Activated CD4-positive, alpha-beta T cell treated with anti-CD3 and anti-CD28 coated beads for 48 hours (primary cell): ENCODE measurements at regions not wholly inside any gene's neighbourhood (a gene's known extent, or its start where the extent isn't known, plus 50 kb on each side); places are given as distances from the start of the nearest gene placed in this dataset.
"Not testable (repeated sequence)": the region's sequence is repeated elsewhere in the genome, so short reads cannot be mapped to it uniquely, and the experiment has no call there.

Source experiments
- DNase-seq: peaks from one replicate; pipeline ENCODE4 v3.0.0-alpha.2; 2020

DNA sequence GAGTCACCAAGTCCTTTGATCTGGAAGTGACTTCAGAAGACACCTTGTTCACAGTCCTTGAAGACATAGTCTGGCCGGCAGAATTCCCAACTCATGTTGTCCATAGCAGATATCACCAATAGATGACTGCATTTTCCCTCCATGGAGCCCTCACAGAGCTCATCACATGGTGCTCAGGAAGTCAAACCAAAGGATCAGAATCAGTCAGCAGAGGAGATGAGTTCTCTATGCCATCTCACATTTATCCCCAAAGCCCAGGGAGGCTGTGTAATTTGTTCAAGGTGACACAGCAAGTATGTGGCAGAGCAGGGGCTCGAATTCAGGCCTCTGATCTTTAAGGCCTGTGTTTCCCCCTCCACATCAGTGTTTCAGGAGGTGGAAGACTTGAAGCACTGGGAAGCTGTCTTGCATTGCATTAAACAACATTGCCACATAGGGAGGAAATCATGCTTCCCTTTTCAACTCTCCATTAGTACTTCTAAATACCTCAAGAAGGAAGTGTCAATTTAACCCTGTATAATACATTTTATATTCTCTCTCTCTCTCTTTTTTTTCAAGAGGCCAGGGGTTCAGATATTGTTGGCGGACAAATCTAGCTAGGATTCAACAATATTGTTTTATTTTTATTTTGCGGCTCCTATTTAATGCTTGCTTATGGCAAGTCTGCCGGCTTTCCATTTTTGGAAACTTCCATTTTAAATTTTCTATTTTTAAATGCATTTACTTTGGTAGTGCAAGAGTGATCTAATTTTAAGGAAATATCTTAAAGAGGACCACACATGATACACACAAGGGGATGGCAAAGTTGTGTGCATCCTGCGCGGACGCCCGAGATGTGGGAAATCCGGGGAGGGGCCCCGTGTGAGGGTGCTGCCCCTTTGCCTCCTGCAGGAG lies 61.9 kb downstream of the NPIPB5 start:
- not testable (repeated sequence) for DNase-seq

DNA sequence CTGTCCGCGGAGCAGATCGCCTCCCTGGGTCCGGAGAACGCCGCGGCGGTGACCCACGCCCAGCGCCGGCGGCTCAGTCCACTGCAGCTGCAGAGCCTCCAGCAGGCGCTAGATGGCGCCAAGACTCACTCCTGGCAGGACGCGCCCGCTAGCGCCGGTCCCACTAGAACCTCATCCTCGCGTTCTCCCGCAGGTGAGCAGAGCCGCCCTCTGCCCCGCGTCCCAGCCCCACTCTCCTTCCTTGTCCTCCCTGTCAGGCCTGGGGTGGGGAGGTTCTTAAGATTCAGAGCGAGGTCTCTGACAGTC lies 62.5 kb downstream of the NPIPB5 start:
- not testable (repeated sequence) for DNase-seq

DNA sequence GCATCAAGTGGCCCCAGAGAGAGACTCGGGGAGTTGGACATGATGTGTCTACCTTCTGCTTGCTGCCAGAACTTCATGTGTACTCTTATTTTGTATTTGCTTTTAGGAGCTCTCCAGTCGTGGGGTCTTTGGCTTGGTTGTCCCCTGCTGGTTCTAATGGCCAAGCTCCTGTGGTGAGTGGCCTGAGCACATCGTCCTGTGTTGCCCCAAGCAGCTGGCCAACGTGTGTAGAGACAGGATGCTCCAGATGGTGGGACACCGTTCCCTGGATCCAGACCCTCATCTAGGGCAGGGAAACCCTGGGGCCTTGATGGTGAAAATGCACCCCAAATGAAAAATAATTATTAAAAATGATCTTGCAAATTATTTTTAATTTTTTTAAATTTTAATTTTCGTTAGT lies 65.8 kb downstream of the NPIPB5 start:
- not testable (repeated sequence) for DNase-seq

DNA sequence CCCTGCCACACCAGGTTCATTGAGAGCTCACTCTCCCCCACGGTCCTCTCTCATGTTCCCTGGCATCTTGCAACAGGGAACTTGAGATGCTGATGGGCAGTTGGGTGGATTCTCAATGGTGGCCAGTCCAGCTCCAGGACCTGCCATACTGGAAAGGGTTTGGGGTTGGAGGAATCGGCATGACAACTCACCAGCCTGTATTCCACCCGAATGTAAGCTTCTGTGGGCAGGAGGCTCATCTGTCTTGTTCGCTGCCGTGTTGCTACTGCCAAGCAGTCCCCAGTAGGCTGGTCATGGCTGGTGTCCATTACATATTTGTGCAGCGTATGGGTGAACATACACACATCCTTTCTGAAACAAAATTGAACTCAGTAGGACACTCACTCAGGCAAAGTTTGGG lies 72.5 kb downstream of the NPIPB5 start:
- not testable (repeated sequence) for DNase-seq

DNA sequence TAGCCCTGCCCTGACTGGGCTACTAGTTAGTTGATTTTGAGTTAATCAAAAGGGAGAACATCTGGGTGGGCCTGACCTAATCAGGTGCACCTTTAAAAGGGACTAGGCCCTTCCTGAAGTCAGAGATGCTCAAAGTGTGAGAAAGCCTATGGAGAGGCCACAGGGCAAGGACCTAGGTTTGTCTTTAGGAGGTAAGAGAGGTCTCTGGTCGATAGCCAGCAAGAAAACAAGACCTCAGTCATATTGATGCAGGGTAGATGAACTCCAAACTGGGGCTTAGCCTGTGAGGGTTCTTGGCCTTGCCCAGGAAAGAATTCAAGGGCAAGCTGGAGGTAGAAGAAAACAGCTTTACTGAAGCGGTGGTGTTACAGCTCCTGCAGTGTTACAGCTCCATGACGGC lies 73.8 kb downstream of the NPIPB5 start:
- DNase-seq, result not testable (repeated sequence)

DNA sequence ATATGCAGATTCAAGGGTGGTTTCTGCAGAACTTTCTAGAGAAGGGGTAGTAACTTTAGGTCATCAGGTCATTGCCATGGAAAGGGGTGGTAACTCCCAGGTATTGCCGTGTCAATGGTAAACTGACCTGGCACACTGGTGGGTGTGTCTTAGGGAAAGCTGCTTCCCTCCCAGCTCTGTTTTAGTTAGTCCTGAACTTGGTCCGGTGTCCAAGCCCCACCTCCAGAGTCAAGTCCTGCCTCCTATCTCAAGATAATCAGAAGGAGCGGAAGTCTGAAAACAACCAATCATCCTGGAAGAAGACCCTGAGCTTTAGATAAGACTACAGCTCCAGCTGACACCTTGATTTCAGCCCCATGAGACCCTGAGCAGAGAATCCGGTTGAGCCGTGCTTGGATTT lies 74.2 kb downstream of the NPIPB5 start:
- not testable (repeated sequence) for DNase-seq

DNA sequence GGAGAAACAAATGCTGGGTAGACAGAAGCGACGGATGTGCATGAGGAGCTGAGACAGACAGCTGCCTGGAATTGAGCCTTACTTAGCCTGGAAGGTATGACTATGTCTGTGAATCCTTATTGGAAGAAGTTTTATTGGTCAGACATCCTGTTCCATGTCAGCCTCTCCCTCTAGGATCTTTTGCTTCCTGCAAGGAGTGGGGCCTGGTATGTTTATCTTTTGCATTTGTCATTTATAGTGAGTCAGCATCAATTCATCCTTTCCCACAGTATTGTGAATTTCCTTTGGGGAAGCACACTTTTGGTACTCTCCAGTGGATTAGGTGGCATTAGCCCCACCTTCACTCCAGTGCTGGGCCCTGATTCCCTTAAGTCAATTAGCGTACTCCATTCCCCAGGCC lies 74.7 kb downstream of the NPIPB5 start:
- DNase-seq, result not testable (repeated sequence)

DNA sequence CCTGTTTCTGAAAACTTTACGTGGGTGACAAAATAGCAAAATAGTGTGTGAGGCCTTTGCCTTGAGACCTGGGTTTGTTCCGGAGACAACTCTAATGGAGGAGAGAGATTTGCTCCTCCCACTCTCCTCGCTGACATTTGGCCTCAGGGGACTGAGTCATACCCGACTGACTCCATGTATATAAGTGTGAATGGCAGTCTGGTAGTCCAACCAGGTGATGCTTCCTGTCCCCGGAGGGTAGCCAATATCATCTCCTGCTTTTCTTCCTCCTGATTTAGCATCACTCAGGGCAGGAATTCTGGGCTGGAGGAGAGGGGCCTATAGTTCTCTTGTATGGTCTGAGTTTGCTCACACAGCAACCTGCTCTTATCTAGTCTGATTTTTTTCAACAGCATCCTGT lies 76.0 kb downstream of the NPIPB5 start:
- DNase-seq, result not testable (repeated sequence)

DNA sequence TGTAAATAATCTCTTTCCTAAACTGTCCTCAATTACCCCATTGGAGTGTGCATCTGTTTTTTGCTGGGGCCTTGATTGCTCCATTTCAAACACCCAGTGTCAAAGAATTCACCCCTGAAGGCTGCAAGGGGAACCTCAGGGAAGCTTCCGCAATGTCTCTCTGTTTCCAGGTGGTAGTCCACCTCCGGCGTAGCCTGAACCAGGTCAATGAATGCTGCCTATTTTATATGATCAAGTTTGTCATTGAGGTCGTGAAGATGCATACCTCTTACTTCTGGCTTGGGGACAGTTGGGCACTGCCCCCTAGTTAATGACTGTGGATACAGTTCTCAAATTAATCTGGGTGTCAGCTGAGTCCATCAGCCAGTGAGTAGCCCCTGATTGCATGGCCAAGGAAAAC lies 79.1 kb downstream of the NPIPB5 start:
- DNase-seq, result not testable (repeated sequence)

DNA sequence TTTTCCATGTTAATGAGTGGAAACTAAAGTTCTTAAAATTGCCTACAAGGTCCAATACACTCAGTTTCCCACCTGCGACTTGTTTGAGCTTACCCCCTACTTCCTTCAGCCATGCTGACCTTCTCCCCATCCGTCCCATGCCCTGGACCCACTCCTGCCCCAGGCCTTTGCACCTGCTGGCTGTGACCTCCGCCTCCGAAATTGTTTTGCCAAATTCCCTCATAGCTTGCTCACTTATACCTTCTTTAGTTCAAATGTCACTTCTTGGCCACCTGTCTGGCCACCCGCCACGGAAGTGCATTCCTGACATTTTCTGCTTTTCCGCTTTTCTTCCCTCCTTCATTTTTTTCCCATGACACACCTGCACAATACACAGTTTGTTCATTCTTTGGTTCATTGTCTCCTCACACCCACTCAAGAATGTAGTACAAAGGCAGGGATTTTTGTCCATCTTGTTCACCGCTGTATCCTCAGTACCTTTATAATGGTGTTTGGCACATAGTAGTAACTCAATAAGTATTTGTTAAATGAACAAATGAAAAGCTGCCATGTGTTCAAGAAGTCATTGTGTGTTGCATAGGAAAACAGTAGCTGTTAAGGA lies 85.9 kb downstream of the NPIPB5 start:
- not testable (repeated sequence) for DNase-seq

DNA sequence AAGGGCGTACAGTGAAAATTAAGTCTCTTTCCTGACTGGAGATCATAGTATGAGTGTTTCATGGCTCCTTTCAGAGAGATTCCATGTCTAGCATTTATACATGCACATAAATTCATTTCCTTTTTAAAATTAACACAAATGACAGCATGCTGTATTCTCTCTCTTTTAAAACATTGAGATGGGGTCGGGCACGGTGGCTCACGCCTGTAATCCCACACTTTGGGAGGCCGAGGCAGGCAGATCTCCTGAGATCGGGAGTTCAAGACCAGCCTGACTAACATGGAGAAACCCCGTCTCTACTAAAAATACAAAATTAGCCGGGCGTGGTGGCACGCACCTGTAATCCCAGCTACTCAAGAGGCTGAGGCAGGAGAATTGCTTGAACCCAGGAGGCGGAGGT lies 93.1 kb downstream of the NPIPB5 start:
- DNase-seq, result not testable (repeated sequence)

DNA sequence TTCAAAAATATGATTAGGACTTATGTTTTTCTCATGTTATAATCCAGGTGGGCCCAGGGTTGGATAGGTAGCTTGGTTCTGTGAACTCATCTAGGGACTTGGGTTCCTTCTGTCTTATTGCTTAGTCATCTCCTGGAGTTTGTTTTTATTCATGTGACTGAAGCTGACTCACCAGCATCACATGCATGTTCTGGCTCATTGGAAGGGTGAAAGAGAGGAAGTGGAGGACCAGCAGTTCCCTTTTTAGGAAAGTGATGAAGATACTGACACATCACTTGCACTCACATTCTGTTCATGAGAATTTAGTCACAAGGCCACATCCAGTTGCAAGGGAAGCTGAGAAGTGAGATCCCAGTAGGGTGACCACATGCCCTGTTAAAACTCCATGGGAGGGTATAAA lies 95.9 kb downstream of the NPIPB5 start:
- not testable (repeated sequence) for DNase-seq

DNA sequence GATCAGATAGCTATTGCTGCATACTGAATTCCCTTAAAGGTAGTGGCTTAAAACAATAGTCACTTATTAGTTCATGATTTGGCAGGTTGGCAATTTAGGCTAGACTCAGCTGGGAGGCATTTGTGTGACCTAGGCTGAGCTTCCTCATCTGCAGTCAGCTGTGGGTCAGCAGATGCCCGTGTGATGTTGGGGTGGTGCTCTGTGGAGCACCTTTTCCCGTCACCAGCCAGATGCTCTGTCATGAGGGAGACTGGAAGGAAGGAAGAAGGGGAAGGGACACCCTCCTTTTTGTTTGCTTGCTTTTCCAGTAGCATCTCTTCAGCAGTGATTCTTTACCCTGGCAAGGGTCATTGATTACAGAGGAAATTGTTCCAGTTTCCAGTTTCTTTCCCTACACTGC lies 99.1 kb downstream of the NPIPB5 start:
- not testable (repeated sequence) for DNase-seq

DNA sequence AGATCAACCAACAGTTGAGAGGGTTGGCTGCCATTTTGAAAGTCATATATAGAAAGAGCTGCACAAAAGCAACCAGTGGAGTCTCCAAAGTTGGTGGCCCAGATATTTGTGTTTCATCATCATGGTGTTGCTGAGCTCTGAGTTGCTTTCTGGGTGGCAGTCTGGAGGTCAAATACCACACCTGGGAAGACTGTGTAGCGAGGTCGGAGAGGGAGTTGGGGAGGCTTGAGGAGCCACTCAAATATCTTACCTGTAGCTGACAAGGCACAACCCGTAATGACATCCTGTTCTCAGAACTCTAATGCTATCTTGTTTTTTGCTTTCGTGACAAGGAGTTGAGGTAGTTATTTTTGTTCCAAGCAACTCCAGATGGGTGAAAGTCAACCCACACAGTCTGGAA lies 100.4 kb downstream of the NPIPB5 start:
- not testable (repeated sequence) for DNase-seq

DNA sequence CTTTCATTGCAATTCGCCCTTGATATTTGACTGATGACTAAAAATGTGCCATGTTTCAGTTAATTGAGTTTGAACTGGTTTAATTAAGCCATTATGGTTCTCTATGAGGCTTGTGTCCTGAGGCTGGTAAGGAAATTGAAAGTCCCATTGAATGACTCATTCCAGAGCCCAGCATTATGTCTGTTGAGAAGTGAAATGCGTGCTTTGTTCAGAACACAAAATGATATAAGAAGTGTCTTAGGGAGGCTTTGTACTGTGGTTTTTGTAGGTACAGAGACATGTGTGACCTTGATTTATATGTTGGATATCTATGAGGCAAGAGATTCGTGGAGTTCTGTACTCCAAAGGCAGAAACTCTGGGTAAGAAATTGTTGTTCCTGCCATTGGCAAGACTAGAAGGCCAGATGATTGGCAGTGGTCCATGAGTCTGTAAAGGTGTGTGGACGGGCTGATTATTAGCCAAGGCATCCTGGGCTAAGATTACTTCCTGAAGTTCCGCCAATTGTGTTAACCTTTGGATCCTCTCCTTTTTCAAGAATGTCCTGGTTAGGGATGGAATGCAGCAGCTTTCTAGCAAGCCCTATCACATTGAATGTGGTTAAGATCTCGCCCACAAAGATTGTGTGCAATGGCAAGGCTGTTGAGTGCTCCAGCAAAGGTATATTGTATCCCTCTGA lies 103.7 kb downstream of the NPIPB5 start:
- DNase-seq, result no peak

DNA sequence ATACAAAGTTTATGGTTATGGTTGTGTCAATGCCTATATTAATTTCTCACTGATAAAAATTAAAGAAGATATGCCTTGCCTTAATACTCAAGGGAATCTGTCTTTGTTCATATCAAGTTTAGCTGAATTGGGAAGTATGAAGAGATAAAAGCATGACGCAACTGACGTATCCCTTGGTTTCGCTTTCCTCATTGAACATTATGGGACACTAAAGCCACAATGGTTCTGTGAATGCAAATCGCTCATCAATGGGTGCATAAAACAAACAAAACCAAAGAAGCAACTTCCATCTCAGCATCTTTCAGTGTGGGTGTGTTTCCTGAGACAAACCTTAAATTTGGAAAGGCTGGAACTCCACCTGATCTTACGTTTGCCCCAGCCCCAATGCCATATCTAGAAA lies 108.2 kb downstream of the NPIPB5 start:
- no peak for DNase-seq

DNA sequence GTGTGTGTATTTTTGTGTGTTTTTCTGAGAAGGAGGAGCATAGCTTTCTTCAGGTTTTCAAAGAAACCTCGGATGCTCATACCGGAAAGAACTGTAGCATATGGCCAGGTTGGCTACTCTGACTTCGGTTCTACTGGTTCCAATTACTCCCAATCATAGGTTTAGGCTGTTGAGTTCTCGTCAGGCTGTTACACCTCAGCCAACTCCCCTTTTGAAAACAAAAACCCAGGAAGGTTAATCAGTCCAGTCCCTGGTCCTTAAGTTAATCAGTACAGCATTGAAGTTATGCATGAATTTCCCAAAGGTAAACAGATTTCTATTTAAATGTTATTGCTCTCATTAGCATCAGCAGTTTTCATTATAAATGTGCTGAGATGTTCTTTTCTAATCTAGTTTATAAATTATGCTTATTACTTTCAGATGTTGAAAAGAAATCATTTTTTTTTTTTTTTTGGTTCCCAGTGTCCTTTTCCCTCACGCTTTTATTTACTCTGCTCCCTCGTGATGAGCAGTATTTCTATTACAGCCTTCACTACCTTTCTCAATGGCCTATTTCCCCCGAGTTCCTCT lies 111.0 kb downstream of the NPIPB5 start:
- DNase-seq, result no peak

DNA sequence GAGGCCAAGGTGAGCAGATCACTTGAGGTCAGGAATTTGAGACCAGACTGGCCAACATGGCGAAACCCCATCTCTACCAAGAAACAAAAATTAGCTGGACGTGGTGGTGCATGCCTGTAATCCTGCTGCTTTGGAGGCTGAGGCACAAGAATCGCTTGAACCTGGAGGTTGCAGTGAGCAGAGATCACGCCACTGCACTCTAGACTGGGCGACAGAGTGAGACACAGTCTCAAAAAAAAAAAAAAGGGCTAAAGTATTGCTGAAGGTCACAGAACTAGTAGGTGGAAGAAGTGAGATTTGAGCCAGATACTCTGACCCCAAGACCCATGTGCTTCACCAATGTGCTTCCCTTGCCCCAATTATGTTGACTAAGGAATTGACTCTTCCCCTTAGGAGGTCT lies 112.0 kb downstream of the NPIPB5 start:
- DNase-seq, result no peak

DNA sequence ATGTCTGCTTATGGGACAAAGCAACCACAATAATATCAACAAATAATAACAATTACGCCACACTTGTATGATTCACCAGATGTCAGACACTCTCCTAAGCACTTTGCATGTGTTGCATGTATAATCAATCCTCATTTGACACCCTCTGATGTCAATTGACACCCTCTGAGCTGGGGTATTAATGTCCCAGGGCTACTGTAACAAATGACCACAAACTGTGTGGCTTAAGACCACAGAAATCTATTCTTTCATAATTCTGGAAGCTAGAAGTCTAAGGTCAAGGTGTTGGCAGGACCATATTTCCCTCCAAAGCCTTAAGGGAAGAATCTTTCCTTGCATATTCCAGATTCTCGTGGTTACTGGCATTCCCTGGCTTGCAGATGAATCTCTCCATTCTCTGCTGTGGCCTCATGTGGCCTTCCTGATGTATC lies 112.7 kb downstream of the NPIPB5 start:
- no peak for DNase-seq

DNA sequence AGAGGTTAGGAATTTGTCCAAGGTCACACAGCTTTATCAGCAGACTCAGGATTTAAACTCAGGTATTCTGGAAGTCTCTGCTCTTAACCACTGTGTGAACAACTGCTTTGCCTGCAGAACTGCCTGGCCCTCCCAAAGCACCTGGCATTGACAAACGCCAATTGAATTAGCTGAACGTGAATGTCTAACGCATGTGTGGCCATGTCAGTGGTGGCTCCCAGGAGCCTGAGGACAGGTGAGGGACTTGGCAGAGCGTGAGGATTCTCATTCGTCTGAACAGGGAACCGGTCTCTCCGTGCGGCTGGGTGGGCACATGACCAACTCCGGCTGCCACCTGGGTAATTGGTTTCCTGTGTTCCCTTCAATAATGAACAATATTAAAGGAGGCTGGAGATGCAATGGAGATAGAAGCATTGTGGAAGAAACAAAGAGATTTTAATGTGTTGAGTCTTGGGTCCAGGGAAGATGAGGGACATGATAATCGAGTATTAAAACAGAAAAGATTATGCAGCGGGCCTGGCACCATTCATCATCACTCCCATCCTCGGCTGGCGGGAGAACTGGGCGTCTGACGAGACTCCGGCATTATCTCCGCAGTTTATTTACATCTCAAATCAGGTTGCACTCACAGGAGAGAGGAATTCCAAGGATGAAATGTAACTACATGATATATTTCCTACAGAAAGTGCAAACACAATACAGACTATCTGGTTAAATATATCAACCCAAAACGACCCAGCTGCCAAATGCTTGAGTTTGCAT lies 113.5 kb downstream of the NPIPB5 start:
- DNase-seq, result no peak

DNA sequence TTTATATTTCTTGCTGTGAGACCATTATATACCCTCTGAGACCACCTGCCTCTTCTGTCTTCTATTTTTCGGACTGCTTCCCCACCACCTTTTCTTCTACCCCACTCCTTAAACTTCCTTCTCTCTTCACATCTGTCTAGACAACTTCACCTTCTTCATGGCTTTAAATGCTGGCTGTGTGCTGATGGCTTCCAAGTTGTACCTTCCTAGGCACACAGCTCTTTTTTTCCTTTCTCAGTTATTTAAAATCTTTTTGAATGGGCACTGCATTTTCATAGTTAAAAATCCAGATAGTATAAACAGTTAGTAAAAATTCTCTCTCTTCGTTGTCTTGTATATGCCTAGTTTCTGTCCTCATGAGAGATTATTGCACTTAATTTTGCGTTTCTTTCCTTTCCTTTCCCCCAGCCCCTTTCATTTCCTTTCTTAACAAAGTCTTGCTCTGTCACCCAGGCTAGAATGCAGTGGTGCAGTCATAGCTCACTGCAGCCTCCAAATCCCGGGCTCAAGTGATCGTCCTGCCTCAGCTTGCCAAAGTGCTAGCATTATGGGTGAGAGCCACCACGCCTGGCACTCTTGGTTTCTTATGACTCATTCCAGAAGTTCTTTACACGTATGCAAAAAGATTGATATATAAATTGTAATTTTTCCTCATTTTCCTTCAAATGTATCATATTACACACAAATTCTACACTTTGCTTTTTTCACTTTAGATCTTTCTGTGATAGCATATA lies 114.3 kb downstream of the NPIPB5 start:
- peak; percentile 18 for DNase-seq

DNA sequence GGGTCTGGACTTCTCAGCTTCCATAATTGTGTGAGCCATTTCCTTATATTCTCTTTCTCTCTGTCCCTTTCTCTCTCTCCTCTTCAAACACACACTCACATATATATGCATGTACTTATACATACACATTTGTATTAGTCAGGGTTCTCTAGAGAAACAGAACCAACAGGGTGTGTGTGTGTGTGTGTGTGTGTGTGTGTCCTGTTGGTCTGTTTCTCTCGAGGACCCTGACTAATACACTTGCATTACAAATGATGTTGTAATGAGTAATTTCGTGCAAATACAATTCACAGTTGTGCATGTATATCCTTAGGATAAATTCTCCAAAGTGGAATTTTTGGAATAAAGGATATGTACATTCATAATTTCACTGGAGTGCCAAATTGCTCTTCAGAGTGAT lies 115.3 kb downstream of the NPIPB5 start:
- DNase-seq, result no peak
